IMR-90 (cell line): ENCODE measurements at regions not wholly inside any gene's neighbourhood (a gene's known extent, or its start where the extent isn't known, plus 50 kb on each side); places are given as distances from the start of the nearest gene placed in this dataset.

Experiments
- ATAC-seq: fragments of 200-7000 bp; cut with Tn5 transposase; 2 replicates; pipeline ENCODE4 v1.9.1; 2020; ENCODE audit warnings: low read depth, mild to moderate bottlenecking, moderate library complexity
- BruUV-seq: library from RNA; stranded (reverse); fragments of 400-500 nt; replicated peaks from 2 replicates; lab custom pipeline; 2021; lab: Mats Ljungman, UMichigan
- CTCF ChIA-PET: fragments of 300-600 bp; formaldehyde crosslinking; extraction: SDS; loops from one replicate; lab custom pipeline; 2021; ENCODE audit warnings: antibody characterized with exemption; lab: Yijun Ruan, JAX
- POLR2A ChIA-PET: fragments of 300-600 bp; sonication (Branson Sonifier 250); formaldehyde crosslinking; loops from one replicate; lab custom pipeline; 2022; ENCODE audit warnings: antibody characterized with exemption; ENCODE audit not compliant: unreplicated experiment; lab: Charles Lee
- DNase-seq: peaks from one replicate; pipeline ENCODE4 v3.0.0; 2013
- H2AFZ ChIP-seq: replicated peaks from 2 replicates; pipeline ENCODE3; 2013; ENCODE audit warnings: low read length, mild to moderate bottlenecking; ENCODE audit not compliant: poor library complexity
- H2AK5ac ChIP-seq: 2 replicates; pipeline ENCODE4 v1.6.1; 2013; ENCODE audit warnings: low read depth, low read length, inconsistent platforms
- H2AK9ac ChIP-seq: replicated peaks from 2 replicates; pipeline ENCODE3; 2013; ENCODE audit warnings: mild to moderate bottlenecking, low read depth, low read length, moderate library complexity; ENCODE audit not compliant: poor library complexity
- H2BK120ac ChIP-seq: 2 replicates; pipeline ENCODE4 v1.6.1; 2013; ENCODE audit warnings: low read depth, low read length, inconsistent platforms
- H2BK15ac ChIP-seq: 3 replicates; pipeline ENCODE4 v1.6.1; 2013; ENCODE audit warnings: low read depth, low read length, inconsistent platforms
- H2BK20ac ChIP-seq: 2 replicates; pipeline ENCODE4 v1.6.1; 2013; ENCODE audit warnings: low read depth, mild to moderate bottlenecking, inconsistent platforms, low read length, moderate library complexity
- H2BK5ac ChIP-seq: 2 replicates; pipeline ENCODE4 v1.6.1; 2013; ENCODE audit warnings: mild to moderate bottlenecking, low read depth, low read length, inconsistent platforms; ENCODE audit not compliant: poor library complexity, severe bottlenecking
- H3K14ac ChIP-seq: replicated peaks from 2 replicates; pipeline ENCODE4 v1.6.1; 2013; ENCODE audit warnings: low read depth, low read length, inconsistent platforms
- H3K18ac ChIP-seq: 2 replicates; pipeline ENCODE4 v1.6.1; 2013; ENCODE audit warnings: low read depth, low read length, control low read depth
- H3K23ac ChIP-seq: 2 replicates; pipeline ENCODE4 v1.6.1; 2013; ENCODE audit warnings: low read depth, low read length, inconsistent platforms
- H3K27ac ChIP-seq: 2 replicates; pipeline ENCODE4 v1.5.1; 2013; ENCODE audit warnings: mild to moderate bottlenecking, control low read depth, low read length; ENCODE audit not compliant: insufficient read depth
- H3K27me3 ChIP-seq: 2 replicates; pipeline ENCODE4 v1.6.1; 2013; ENCODE audit warnings: low read length; ENCODE audit not compliant: control insufficient read depth, insufficient read depth
- H3K36me3 ChIP-seq: 2 replicates; pipeline ENCODE4 v1.6.1; 2013; ENCODE audit warnings: low read length, mixed read lengths; ENCODE audit not compliant: control insufficient read depth, insufficient read depth
- H3K4ac ChIP-seq: 2 replicates; pipeline ENCODE4 v1.6.1; 2013; ENCODE audit warnings: low read depth, low read length, inconsistent platforms
- H3K4me1 ChIP-seq: 2 replicates; pipeline ENCODE4 v1.6.1; 2013; ENCODE audit warnings: low read length, mixed read lengths; ENCODE audit not compliant: control insufficient read depth, insufficient read depth
- H3K4me2 ChIP-seq: 2 replicates; pipeline ENCODE4 v1.6.1; 2013; ENCODE audit warnings: low read depth, mild to moderate bottlenecking, control low read depth, low read length, moderate library complexity
- H3K4me3 ChIP-seq: 2 replicates; pipeline ENCODE4 v1.5.1; 2013; ENCODE audit warnings: low read depth, mild to moderate bottlenecking, control low read depth, low read length, moderate library complexity; ENCODE audit not compliant: insufficient read depth
- H3K56ac ChIP-seq: 2 replicates; pipeline ENCODE4 v1.6.1; 2013; ENCODE audit warnings: low read length, inconsistent platforms; ENCODE audit not compliant: insufficient read depth; ENCODE audit errors: extremely low read depth
- H3K79me1 ChIP-seq, 2 experiments: 2 replicates each; pipeline ENCODE4 v1.6.1; 2013; ENCODE audit warnings: low read length in 2 of 2, inconsistent platforms in 1 of 2, low read depth in 1 of 2
- H3K9ac ChIP-seq: 2 replicates; pipeline ENCODE4 v1.6.1; 2013; ENCODE audit warnings: low read depth, low read length, control low read depth
- H3K9me1 ChIP-seq: 2 replicates; pipeline ENCODE4 v1.6.1; 2013; ENCODE audit warnings: low read length, inconsistent platforms; ENCODE audit not compliant: insufficient read depth
- H3K9me3 ChIP-seq: 2 replicates; pipeline ENCODE4 v1.6.1; 2013; ENCODE audit warnings: low read length; ENCODE audit not compliant: control insufficient read depth, insufficient read depth
- H4K20me1 ChIP-seq: 2 replicates; pipeline ENCODE4 v1.6.1; 2013; ENCODE audit warnings: low read length, inconsistent platforms; ENCODE audit not compliant: insufficient read depth
- H4K5ac ChIP-seq: 2 replicates; pipeline ENCODE4 v1.6.1; 2013; ENCODE audit warnings: mild to moderate bottlenecking, low read depth, low read length, control low read depth
- H4K8ac ChIP-seq, 2 experiments: 2 replicates each; pipeline ENCODE4 v1.6.1; 2013; ENCODE audit warnings: low read depth in 2 of 2, low read length in 2 of 2, control low read depth in 1 of 2, inconsistent platforms in 1 of 2
- H4K91ac ChIP-seq: 2 replicates; pipeline ENCODE4 v1.6.1; 2013; ENCODE audit warnings: low read depth, low read length, inconsistent platforms; ENCODE audit not compliant: insufficient read depth
- BHLHE40 ChIP-seq: fragments of 150-350 bp; IDR thresholded peaks from 2 replicates; pipeline ENCODE4 v1.6.1; 2016; ENCODE audit warnings: mild to moderate bottlenecking, low read depth, low read length
- CEBPB ChIP-seq: IDR thresholded peaks from 2 replicates; pipeline ENCODE4 v1.6.1; 2012; ENCODE audit warnings: low read depth, low read length, improper control_type of control experiment
- CHD1 ChIP-seq: IDR thresholded peaks from 2 replicates; pipeline ENCODE4 v1.6.1; 2012; ENCODE audit warnings: low read depth, low read length, improper control_type of control experiment
- CTCF ChIP-seq: conservative IDR thresholded peaks from 2 replicates; pipeline ENCODE4 v1.5.1; 2012; ENCODE audit warnings: mild to moderate bottlenecking, low read depth, low read length, improper control_type of control experiment
- ELK1 ChIP-seq: fragments of 150-350 bp; IDR thresholded peaks from 2 replicates; pipeline ENCODE4 v1.6.1; 2016; ENCODE audit warnings: low read depth, mild to moderate bottlenecking, low read length, moderate library complexity, borderline replicate concordance
- FOS ChIP-seq: fragments of 150-350 bp; IDR thresholded peaks from 2 replicates; pipeline ENCODE4 v1.6.1; 2016; ENCODE audit warnings: low read depth, low read length
- MAFK ChIP-seq: IDR thresholded peaks from 2 replicates; pipeline ENCODE4 v1.6.1; 2012; ENCODE audit warnings: low read depth, low read length, improper control_type of control experiment
- MAZ ChIP-seq: IDR thresholded peaks from 2 replicates; pipeline ENCODE4 v1.6.1; 2012; ENCODE audit warnings: low read depth, mild to moderate bottlenecking, low read length, improper control_type of control experiment, moderate library complexity, borderline replicate concordance
- MXI1 ChIP-seq: IDR thresholded peaks from 2 replicates; pipeline ENCODE4 v1.6.1; 2012; ENCODE audit warnings: low read depth, mild to moderate bottlenecking, low read length, moderate library complexity, borderline replicate concordance
- NFE2L2 ChIP-seq: fragments of 150-350 bp; IDR thresholded peaks from 2 replicates; pipeline ENCODE4 v1.6.1; 2016; ENCODE audit warnings: low read depth, mild to moderate bottlenecking, low read length
- POLR2A ChIP-seq: IDR thresholded peaks from 2 replicates; pipeline ENCODE4 v1.6.1; 2012; ENCODE audit warnings: mild to moderate bottlenecking, low read depth, low read length
- RAD21 ChIP-seq: IDR thresholded peaks from 2 replicates; pipeline ENCODE4 v1.6.1; 2012; ENCODE audit warnings: low read length, improper control_type of control experiment
- RCOR1 ChIP-seq: IDR thresholded peaks from 2 replicates; pipeline ENCODE4 v1.6.1; 2012; ENCODE audit warnings: mild to moderate bottlenecking, low read length, improper control_type of control experiment; ENCODE audit not compliant: insufficient replicate concordance
- RFX5 ChIP-seq: IDR thresholded peaks from 2 replicates; pipeline ENCODE4 v1.8.0; 2012; ENCODE audit warnings: low read depth, mild to moderate bottlenecking, low read length, moderate library complexity
- SMC3 ChIP-seq: fragments of 150-350 bp; IDR thresholded peaks from 2 replicates; pipeline ENCODE4 v1.6.1; 2016; ENCODE audit warnings: low read depth, mild to moderate bottlenecking, antibody characterized with exemption, low read length, moderate library complexity
- USF2 ChIP-seq: fragments of 150-350 bp; IDR thresholded peaks from 2 replicates; pipeline ENCODE4 v1.6.1; 2017; ENCODE audit warnings: mild to moderate bottlenecking, antibody characterized with exemption, low read length, low read depth
- WGBS, 2 experiments: methylation state at CpG; one replicate each; pipeline versions ENCODE4 v1.1.5 to v1.1.7; 2013; ENCODE audit warnings: missing lambda C conversion rate in 2 of 2; ENCODE audit not compliant: insufficient read length in 1 of 2; ENCODE audit errors: extremely low coverage in 2 of 2; 5-methylcytosine and 5-hydroxymethylcytosine counted together
- dilution Hi-C: fragments of 300-500 bp; cut with HindIII; formaldehyde crosslinking; loops from one replicate; pipeline ENCODE4 v1.14.3; 2018; ENCODE audit warnings: low sequenced_read_pairs; ENCODE audit not compliant: unreplicated experiment
- in situ Hi-C: fragments of 300-500 bp; cut with MboI; formaldehyde crosslinking; loops from 3 replicates; pipeline ENCODE4 v1.14.3; 2019; ENCODE audit warnings: low sequenced_read_pairs, inconsistent platforms, mixed read lengths
- intact Hi-C: fragments of 100-400 bp; cut with micrococcal nuclease; formaldehyde crosslinking; loops from 2 replicates; pipeline ENCODE4 v1.10.0; 2022

- no peak for DNase-seq
- WGBS, 2 experiments = no CpG with 5 or more reads among the region's 2 CpGs
- CTCF ChIA-PET = no interaction called here
Measured at GRCh38 chr2:195443926-195444325, 213.1 kb upstream of the SLC39A10 start.

More at GRCh38 chr2:195443926-195444325, 213.1 kb upstream of the SLC39A10 start:
- H3K27ac ChIP-seq = no peak overlapping the region
- no TSS peak for BruUV-seq
- H4K91ac ChIP-seq = no peak overlapping the region
- no peak overlapping the region for H3K4ac ChIP-seq
- no peak overlapping the region for H2BK5ac ChIP-seq
- no peak overlapping the region for H3K18ac ChIP-seq
- no peak overlapping the region for H2BK20ac ChIP-seq
- no peak overlapping the region for H3K4me2 ChIP-seq
- H4K8ac ChIP-seq = no peak overlapping the region
- H3K4me1 ChIP-seq = no peaks in the 10 kb centered on the region
- no peak overlapping the region for H3K14ac ChIP-seq
- H2AK9ac ChIP-seq = no peak overlapping the region
- no peak overlapping the region for H3K23ac ChIP-seq
- no peak overlapping the region for H2BK15ac ChIP-seq
- dilution Hi-C loops (no loop called here), intact Hi-C loops (no loop called here), in situ Hi-C loops (no loop called here)
- no peak overlapping the region for H3K9ac ChIP-seq
- no peaks in the 10 kb centered on the region for H3K9me1 ChIP-seq
- no peak overlapping the region for H3K4me3 ChIP-seq
- H4K5ac ChIP-seq = no peak overlapping the region
- H3K9me3 ChIP-seq = peaks cover 11% of the 10 kb centered on the region
- no peak overlapping the region for H2BK120ac ChIP-seq
- POLR2A ChIA-PET = no interaction called here
- H4K20me1 ChIP-seq = no peaks in the 10 kb centered on the region
- H2AFZ ChIP-seq = no peak overlapping the region
- H3K27me3 ChIP-seq = no peaks in the 10 kb centered on the region
- TF ChIP-seq ELK1 = no peak
- TF ChIP-seq MXI1 = no peak
- TF ChIP-seq SMC3 = no peak
- TF ChIP-seq NFE2L2 = no peak
- no peak for TF ChIP-seq BHLHE40
- no peak for TF ChIP-seq MAZ
- no peak for TF ChIP-seq CTCF
- no peak for TF ChIP-seq RCOR1
- no peak for TF ChIP-seq FOS
- TF ChIP-seq RAD21 = no peak
- TF ChIP-seq RFX5 = no peak
- TF ChIP-seq USF2 = no peak
- TF ChIP-seq POLR2A = no peak
- no peak for TF ChIP-seq MAFK
- no peak for TF ChIP-seq CEBPB
- TF ChIP-seq CHD1 = no peak
- no peak for ATAC-seq
- no peaks in the 10 kb centered on the region for H3K36me3 ChIP-seq
- H3K79me1 ChIP-seq = no peaks in the 10 kb centered on the region
- no peak overlapping the region for H2AK5ac ChIP-seq
- no peak overlapping the region for H3K56ac ChIP-seq
